ENCODE measurements at regions not wholly inside any gene's neighbourhood (a gene's known extent, or its start where the extent isn't known, plus 50 kb on each side); places are given as distances from the start of the nearest gene placed in this dataset.

DNA sequence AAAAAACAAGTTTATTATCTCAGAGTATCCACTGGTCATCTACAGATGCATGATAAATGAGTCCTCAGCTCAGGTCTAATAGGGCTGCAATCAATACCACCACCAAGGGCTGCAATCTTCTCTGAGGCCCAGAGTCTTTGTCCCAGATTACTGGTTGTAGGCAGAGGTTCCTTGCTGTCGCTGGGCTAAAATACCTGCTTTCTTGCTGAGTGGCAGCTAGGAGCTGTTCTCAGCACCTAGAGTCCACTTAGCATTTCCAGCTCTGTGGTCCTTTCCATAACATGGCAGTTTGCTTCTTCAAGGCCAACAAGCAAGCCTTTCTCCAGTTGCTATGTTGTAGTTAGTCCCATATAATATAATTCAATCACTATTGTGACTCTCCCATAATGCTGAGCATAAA, 351.3 kb downstream of the SLITRK1 start:
- TF ChIP-seq, protein P1, sequence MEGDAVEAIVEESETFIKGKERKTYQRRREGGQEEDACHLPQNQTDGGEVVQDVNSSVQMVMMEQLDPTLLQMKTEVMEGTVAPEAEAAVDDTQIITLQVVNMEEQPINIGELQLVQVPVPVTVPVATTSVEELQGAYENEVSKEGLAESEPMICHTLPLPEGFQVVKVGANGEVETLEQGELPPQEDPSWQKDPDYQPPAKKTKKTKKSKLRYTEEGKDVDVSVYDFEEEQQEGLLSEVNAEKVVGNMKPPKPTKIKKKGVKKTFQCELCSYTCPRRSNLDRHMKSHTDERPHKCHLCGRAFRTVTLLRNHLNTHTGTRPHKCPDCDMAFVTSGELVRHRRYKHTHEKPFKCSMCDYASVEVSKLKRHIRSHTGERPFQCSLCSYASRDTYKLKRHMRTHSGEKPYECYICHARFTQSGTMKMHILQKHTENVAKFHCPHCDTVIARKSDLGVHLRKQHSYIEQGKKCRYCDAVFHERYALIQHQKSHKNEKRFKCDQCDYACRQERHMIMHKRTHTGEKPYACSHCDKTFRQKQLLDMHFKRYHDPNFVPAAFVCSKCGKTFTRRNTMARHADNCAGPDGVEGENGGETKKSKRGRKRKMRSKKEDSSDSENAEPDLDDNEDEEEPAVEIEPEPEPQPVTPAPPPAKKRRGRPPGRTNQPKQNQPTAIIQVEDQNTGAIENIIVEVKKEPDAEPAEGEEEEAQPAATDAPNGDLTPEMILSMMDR (IDR thresholded peaks at IDR 0.05; ENCODE audit: extremely low read depth, insufficient read depth, missing control alignments) = no peak
- in situ Hi-C loops (cut with MboI; ENCODE audit: low pct_unique_long_range_greater_than_20kb, low sequenced_read_pairs, unreplicated experiment) = no loop called here
- no peak for DNase-seq (ENCODE audit: low spot score)

DNA sequence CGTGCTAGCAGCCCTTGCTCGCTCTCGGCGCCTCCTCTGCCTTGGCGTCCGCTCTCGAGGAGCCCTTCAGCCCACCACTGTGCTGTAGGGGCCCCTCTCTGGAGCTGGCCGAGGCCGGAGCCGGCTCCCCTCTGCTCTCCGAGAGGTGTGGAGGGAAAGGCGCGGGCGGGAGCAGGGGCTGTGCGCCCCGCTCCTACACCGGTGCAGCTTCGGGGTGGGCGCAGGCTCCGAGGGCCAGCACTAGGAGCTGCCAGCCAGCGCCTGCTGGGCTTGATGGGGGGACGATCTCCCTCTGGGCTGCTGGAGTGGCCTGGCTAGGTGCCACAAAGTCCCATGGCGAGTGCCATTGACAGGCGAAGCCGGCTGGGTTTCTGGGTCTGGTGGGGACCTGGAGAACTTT, 365.5 kb downstream of the SLITRK1 start:
- TF ChIP-seq, protein P1 (IDR thresholded peaks at IDR 0.05; ENCODE audit: extremely low read depth, insufficient read depth, missing control alignments) = no peak
- DNase-seq (ENCODE audit: low spot score) = no peak
- in situ Hi-C loops (cut with MboI; ENCODE audit: low pct_unique_long_range_greater_than_20kb, low sequenced_read_pairs, unreplicated experiment) = no loop called here

DNA sequence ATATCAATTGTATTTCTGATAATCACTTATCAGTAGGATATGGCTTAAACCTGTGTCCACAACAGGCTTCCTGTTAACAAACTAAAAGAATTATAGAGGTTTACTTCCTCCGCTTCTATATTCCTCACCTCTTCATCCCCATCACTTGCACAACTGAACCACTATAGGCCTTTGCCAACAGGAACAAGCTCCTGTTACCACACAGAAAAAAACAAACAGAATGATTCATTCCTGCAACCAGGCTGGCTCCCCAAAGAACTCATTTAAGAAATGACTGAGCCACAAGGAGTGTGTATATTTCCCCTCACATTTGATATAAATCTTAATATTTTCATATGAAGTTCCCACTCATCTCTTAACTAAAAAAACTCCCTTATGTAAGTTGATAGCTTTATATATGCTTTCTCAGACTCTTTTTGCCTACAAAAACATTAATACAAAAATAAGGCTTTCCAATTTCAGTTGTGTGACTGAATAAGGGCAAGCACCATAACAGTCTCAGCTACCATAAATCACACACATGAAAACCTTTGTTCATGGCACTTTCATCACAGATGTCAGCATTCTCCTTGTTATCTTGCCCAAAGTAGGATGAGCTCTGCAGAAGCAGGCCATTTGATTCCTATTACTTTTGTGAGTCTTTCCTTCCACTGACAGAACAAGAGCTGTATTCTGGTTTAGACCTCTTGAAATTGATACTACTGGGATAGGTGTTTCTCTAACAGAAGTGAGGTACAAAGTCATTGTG, 366.8 kb downstream of the SLITRK1 start:
- TF ChIP-seq, protein P1 (IDR thresholded peaks at IDR 0.05; ENCODE audit: extremely low read depth, insufficient read depth, missing control alignments) = no peak
- DNase-seq (ENCODE audit: low spot score) = no peak
- in situ Hi-C loops (cut with MboI; ENCODE audit: low pct_unique_long_range_greater_than_20kb, low sequenced_read_pairs, unreplicated experiment) = no loop called here

DNA sequence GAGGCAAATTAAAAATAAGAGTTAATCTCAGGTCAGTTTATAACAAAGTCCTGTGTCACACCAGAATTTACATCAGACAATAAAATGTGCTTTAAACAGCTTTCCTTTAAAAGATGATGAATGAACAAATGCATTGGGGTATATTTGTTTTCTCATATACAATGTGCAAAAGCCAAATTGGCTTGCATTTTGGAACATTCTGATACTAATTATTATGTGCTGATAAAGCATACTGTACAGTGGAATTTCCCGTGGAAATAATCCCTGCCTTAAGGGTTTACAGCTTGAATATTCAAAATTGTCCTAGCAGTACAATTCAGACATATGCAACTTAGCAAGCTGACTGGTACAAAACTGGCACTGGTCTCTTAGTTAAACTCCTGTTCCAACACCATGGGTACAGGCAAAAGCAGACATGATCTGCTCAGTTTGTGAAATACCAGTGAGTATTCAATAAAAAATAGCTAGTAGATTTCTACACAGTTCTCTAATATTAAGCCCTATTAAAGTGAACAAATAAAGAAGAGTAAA, 373.4 kb downstream of the SLITRK1 start:
- in situ Hi-C loops (cut with MboI; ENCODE audit: low pct_unique_long_range_greater_than_20kb, low sequenced_read_pairs, unreplicated experiment) = no loop called here
- TF ChIP-seq, protein P1 (IDR thresholded peaks at IDR 0.05; ENCODE audit: extremely low read depth, insufficient read depth, missing control alignments) = no peak
- DNase-seq (ENCODE audit: low spot score) = no peak

DNA sequence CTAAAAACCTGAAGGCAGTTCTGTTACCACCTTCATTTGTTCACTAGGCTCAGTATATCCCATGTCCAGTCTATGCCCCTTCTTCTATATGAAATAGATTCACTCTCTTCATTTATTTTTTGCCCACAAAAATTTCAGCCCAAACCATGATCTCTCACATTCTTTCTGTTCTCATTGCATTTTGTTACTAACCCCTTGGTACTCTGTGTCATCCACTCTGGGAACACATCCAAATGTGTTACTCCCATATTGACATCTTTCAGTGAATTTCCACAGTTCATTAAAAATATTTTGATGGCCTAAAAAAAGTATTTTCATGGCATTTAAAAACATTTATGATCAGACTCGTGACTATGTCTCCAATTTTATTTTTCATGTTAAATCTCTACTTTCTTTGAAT, 378.9 kb downstream of the SLITRK1 start:
- in situ Hi-C loops (cut with MboI; ENCODE audit: low pct_unique_long_range_greater_than_20kb, low sequenced_read_pairs, unreplicated experiment) = no loop called here
- TF ChIP-seq, protein P1 (IDR thresholded peaks at IDR 0.05; ENCODE audit: extremely low read depth, insufficient read depth, missing control alignments) = no peak
- no peak for DNase-seq (ENCODE audit: low spot score)

DNA sequence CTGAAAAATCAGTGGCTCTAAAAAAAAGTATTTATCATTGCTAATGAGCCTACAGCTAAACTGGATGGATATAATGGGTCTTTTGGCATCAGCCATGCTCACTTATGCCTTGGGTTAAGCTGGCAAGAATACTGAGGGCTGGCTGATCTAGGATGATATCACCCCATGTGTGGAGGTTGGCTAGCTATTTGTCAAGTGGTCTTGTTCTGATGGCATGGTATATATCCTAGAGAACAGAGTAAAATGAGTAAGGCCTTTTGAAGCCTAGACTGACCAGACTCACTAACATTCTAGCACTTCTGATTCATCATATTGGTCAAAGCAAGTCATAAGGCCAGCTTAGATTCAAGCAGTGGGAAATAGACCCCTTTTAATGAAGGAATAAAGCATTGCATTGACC, 383.0 kb downstream of the SLITRK1 start:
- DNase-seq (ENCODE audit: low spot score) = no peak
- in situ Hi-C loops (cut with MboI; ENCODE audit: low pct_unique_long_range_greater_than_20kb, low sequenced_read_pairs, unreplicated experiment) = no loop called here
- TF ChIP-seq, protein P1 (IDR thresholded peaks at IDR 0.05; ENCODE audit: extremely low read depth, insufficient read depth, missing control alignments) = no peak
